ENCODE measurements at regions not wholly inside any gene's neighbourhood (a gene's known extent, or its start where the extent isn't known, plus 50 kb on each side); places are given as distances from the start of the nearest gene placed in this dataset.

GRCh38 chr5:106331415-106331814 is 1339.3 kb downstream of the EFNA5 start:
- no peaks in the 10 kb centered on the region for H3K9me3 ChIP-seq (ENCODE audit: control insufficient read depth in 3 of 3, low read length in 3 of 3)
- H3K36me3 ChIP-seq (ENCODE audit: control insufficient read depth in 3 of 3, insufficient read depth in 3 of 3, low read length in 3 of 3), result no peaks in the 10 kb centered on the region
- no peaks in the 10 kb centered on the region for H3K27me3 ChIP-seq (ENCODE audit: control insufficient read depth in 3 of 3, insufficient read depth in 3 of 3, low read length in 3 of 3)
- no peak overlapping the region for H3K27ac ChIP-seq (ENCODE audit: low read depth, low read length)
- no peak overlapping the region for H3K4me3 ChIP-seq (ENCODE audit: low read length in 3 of 3)
- H3K9ac ChIP-seq (ENCODE audit: low read depth in 1 of 3, low read length in 3 of 3), result no peak overlapping the region
- no peaks in the 10 kb centered on the region for H3K4me1 ChIP-seq (ENCODE audit: control insufficient read depth in 3 of 3, insufficient read depth in 3 of 3, low read length in 3 of 3)

GRCh38 chr5:106324356-106324755 is 1346.4 kb downstream of the EFNA5 start:
- Histone ChIP-seq H3K27ac (ENCODE audit: low read depth, low read length) (no peak overlapping the region), H3K27me3 (ENCODE audit: control insufficient read depth in 3 of 3, insufficient read depth in 3 of 3, low read length in 3 of 3) (no peaks in the 10 kb centered on the region), H3K4me3 (ENCODE audit: low read length in 3 of 3) (no peak overlapping the region), H3K9me3 (ENCODE audit: control insufficient read depth in 3 of 3, low read length in 3 of 3) (no peaks in the 10 kb centered on the region), H3K4me1 (ENCODE audit: control insufficient read depth in 3 of 3, insufficient read depth in 3 of 3, low read length in 3 of 3) (no peaks in the 10 kb centered on the region), H3K9ac (ENCODE audit: low read depth in 1 of 3, low read length in 3 of 3) (no peak overlapping the region), H3K36me3 (ENCODE audit: control insufficient read depth in 3 of 3, insufficient read depth in 3 of 3, low read length in 3 of 3) (no peaks in the 10 kb centered on the region)

DNA sequence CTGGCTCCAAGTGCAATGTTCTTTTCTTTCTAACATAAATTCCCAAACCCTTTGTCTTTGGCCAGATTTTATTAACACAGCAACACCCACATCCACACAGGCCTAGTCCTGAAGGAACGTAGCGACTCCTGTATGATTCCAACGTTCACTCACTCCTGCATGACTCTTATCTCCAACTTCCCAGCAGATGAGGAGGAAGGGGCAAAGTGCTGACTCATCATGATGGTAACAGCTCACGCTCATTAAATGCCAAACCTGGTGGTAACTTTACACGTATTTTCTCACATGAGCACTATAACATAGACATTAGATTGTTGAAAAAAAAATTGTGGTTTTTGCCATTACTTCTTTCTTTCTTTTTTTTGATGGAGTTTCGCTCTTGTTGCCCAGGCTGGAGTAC is 1349.5 kb downstream of the EFNA5 start:
- H3K27me3 ChIP-seq (ENCODE audit: control insufficient read depth in 3 of 3, insufficient read depth in 3 of 3, low read length in 3 of 3), result no peaks in the 10 kb centered on the region

GRCh38 chr5:106314221-106314824 is 1356.4 kb downstream of the EFNA5 start:
- no peaks in the 10 kb centered on the region for H3K36me3 ChIP-seq (ENCODE audit: control insufficient read depth in 3 of 3, insufficient read depth in 3 of 3, low read length in 3 of 3)
- H3K27me3 ChIP-seq (ENCODE audit: control insufficient read depth in 3 of 3, insufficient read depth in 3 of 3, low read length in 3 of 3), result no peaks in the 10 kb centered on the region
- no peak overlapping the region for H3K4me3 ChIP-seq (ENCODE audit: low read length in 3 of 3)

More for the DNA sequence above, 1349.5 kb downstream of the EFNA5 start:
- no peaks in the 10 kb centered on the region for H3K9me3 ChIP-seq (ENCODE audit: control insufficient read depth in 3 of 3, low read length in 3 of 3)
- no peaks in the 10 kb centered on the region for H3K36me3 ChIP-seq (ENCODE audit: control insufficient read depth in 3 of 3, insufficient read depth in 3 of 3, low read length in 3 of 3)
- no peak overlapping the region for H3K4me3 ChIP-seq (ENCODE audit: low read length in 3 of 3)
- no peaks in the 10 kb centered on the region for H3K4me1 ChIP-seq (ENCODE audit: control insufficient read depth in 3 of 3, insufficient read depth in 3 of 3, low read length in 3 of 3)
- H3K27ac ChIP-seq (ENCODE audit: low read depth, low read length), result no peak overlapping the region
- H3K9ac ChIP-seq (ENCODE audit: low read depth in 1 of 3, low read length in 3 of 3), result no peak overlapping the region

GRCh38 chr5:106312360-106312759 is 1358.4 kb downstream of the EFNA5 start:
- Histone ChIP-seq H3K9me3 (ENCODE audit: control insufficient read depth in 3 of 3, low read length in 3 of 3) (no peaks in the 10 kb centered on the region), H3K4me3 (ENCODE audit: low read length in 3 of 3) (no peak overlapping the region), H3K27ac (ENCODE audit: low read depth, low read length) (no peak overlapping the region), H3K36me3 (ENCODE audit: control insufficient read depth in 3 of 3, insufficient read depth in 3 of 3, low read length in 3 of 3) (no peaks in the 10 kb centered on the region), H3K27me3 (ENCODE audit: control insufficient read depth in 3 of 3, insufficient read depth in 3 of 3, low read length in 3 of 3) (no peaks in the 10 kb centered on the region), H3K9ac (ENCODE audit: low read depth in 1 of 3, low read length in 3 of 3) (no peak overlapping the region), H3K4me1 (ENCODE audit: control insufficient read depth in 3 of 3, insufficient read depth in 3 of 3, low read length in 3 of 3) (no peaks in the 10 kb centered on the region)

More at GRCh38 chr5:106314221-106314824, 1356.4 kb downstream of the EFNA5 start:
- Histone ChIP-seq H3K27ac (ENCODE audit: low read depth, low read length) (no peak overlapping the region), H3K9ac (ENCODE audit: low read depth in 1 of 3, low read length in 3 of 3) (no peak overlapping the region), H3K4me1 (ENCODE audit: control insufficient read depth in 3 of 3, insufficient read depth in 3 of 3, low read length in 3 of 3) (no peaks in the 10 kb centered on the region), H3K9me3 (ENCODE audit: control insufficient read depth in 3 of 3, low read length in 3 of 3) (no peaks in the 10 kb centered on the region)

DNA sequence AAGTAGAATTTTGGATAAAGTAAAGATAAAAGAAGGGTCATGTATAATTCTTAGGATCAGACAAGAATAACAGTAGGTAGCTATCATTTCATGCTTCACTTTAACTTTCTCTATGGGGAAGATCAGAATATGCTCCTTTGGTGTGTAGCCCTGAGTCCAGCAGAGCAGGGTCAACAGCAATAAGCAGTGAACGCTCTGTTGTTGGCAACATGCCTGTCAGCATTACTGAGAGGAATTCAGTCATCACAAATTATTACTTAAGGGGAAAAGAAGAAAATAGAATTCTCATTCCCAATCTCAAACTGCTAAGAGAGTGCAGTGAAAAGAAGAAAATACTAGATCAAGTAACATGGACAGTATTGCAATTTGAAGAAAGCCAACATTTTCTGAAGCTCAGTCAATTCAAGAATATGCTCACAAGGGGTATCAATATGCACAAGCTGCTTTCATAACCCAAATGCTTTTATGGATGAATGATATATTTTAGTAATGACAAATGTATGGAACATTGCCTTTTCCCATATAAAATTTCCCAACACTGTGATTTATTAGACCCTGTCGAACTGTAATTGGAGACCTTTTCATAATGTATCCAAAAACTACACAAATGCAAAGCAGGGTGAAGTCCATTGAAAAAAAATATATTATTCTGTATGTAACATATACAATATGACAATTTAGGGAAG is 1359.4 kb downstream of the EFNA5 start:
- H3K27me3 ChIP-seq (ENCODE audit: control insufficient read depth in 3 of 3, insufficient read depth in 3 of 3, low read length in 3 of 3), result no peaks in the 10 kb centered on the region
- H3K9me3 ChIP-seq (ENCODE audit: control insufficient read depth in 3 of 3, low read length in 3 of 3), result no peaks in the 10 kb centered on the region
- no peaks in the 10 kb centered on the region for H3K36me3 ChIP-seq (ENCODE audit: control insufficient read depth in 3 of 3, insufficient read depth in 3 of 3, low read length in 3 of 3)
- H3K4me1 ChIP-seq (ENCODE audit: control insufficient read depth in 3 of 3, insufficient read depth in 3 of 3, low read length in 3 of 3), result no peaks in the 10 kb centered on the region
- H3K9ac ChIP-seq (ENCODE audit: low read depth in 1 of 3, low read length in 3 of 3), result no peak overlapping the region
- no peak overlapping the region for H3K27ac ChIP-seq (ENCODE audit: low read depth, low read length)
- no peak overlapping the region for H3K4me3 ChIP-seq (ENCODE audit: low read length in 3 of 3)

DNA sequence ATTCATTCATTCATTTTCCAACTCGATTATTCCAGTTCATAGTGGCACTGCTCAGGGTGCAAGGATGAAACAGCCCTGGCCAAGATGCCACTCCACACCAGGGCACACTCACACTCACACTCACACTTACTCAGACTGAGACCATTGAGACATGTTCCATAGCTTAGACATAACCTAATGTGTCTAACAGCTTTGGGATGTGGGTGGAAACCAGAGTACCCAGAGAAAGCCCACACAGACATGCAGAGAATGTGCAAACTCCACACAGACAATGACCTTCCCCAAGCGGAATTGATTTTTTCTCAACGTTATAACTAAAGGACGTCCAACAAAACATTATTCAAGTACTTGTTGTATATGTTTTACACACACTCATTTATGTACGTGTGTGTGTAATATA is 1363.5 kb downstream of the EFNA5 start:
- Histone ChIP-seq H3K9me3 (ENCODE audit: control insufficient read depth in 3 of 3, low read length in 3 of 3) (no peaks in the 10 kb centered on the region), H3K4me3 (ENCODE audit: low read length in 3 of 3) (no peak overlapping the region), H3K27me3 (ENCODE audit: control insufficient read depth in 3 of 3, insufficient read depth in 3 of 3, low read length in 3 of 3) (no peaks in the 10 kb centered on the region), H3K36me3 (ENCODE audit: control insufficient read depth in 3 of 3, insufficient read depth in 3 of 3, low read length in 3 of 3) (no peaks in the 10 kb centered on the region), H3K27ac (ENCODE audit: low read depth, low read length) (no peak overlapping the region), H3K4me1 (ENCODE audit: control insufficient read depth in 3 of 3, insufficient read depth in 3 of 3, low read length in 3 of 3) (no peaks in the 10 kb centered on the region), H3K9ac (ENCODE audit: low read depth in 1 of 3, low read length in 3 of 3) (no peak overlapping the region)

GRCh38 chr5:106306313-106307028 is 1364.3 kb downstream of the EFNA5 start:
- H3K9ac ChIP-seq (ENCODE audit: low read depth in 1 of 3, low read length in 3 of 3), result no peak overlapping the region
- no peak overlapping the region for H3K27ac ChIP-seq (ENCODE audit: low read depth, low read length)
- H3K27me3 ChIP-seq (ENCODE audit: control insufficient read depth in 3 of 3, insufficient read depth in 3 of 3, low read length in 3 of 3), result no peaks in the 10 kb centered on the region
- H3K4me3 ChIP-seq (ENCODE audit: low read length in 3 of 3), result no peak overlapping the region
- no peaks in the 10 kb centered on the region for H3K9me3 ChIP-seq (ENCODE audit: control insufficient read depth in 3 of 3, low read length in 3 of 3)
- no peaks in the 10 kb centered on the region for H3K36me3 ChIP-seq (ENCODE audit: control insufficient read depth in 3 of 3, insufficient read depth in 3 of 3, low read length in 3 of 3)
- no peaks in the 10 kb centered on the region for H3K4me1 ChIP-seq (ENCODE audit: control insufficient read depth in 3 of 3, insufficient read depth in 3 of 3, low read length in 3 of 3)

- no peaks in the 10 kb centered on the region for H3K4me1 ChIP-seq (ENCODE audit: control insufficient read depth in 3 of 3, insufficient read depth in 3 of 3, low read length in 3 of 3)
- no peak overlapping the region for H3K27ac ChIP-seq (ENCODE audit: low read depth, low read length)
- H3K36me3 ChIP-seq (ENCODE audit: control insufficient read depth in 3 of 3, insufficient read depth in 3 of 3, low read length in 3 of 3), result no peaks in the 10 kb centered on the region
- no peaks in the 10 kb centered on the region for H3K9me3 ChIP-seq (ENCODE audit: control insufficient read depth in 3 of 3, low read length in 3 of 3)
- H3K4me3 ChIP-seq (ENCODE audit: low read length in 3 of 3), result no peak overlapping the region
- no peak overlapping the region for H3K9ac ChIP-seq (ENCODE audit: low read depth in 1 of 3, low read length in 3 of 3)
- H3K27me3 ChIP-seq (ENCODE audit: control insufficient read depth in 3 of 3, insufficient read depth in 3 of 3, low read length in 3 of 3), result no peaks in the 10 kb centered on the region
These were observed 1366.8 kb downstream of the EFNA5 start for GRCh38 chr5:106303911-106304310.

DNA sequence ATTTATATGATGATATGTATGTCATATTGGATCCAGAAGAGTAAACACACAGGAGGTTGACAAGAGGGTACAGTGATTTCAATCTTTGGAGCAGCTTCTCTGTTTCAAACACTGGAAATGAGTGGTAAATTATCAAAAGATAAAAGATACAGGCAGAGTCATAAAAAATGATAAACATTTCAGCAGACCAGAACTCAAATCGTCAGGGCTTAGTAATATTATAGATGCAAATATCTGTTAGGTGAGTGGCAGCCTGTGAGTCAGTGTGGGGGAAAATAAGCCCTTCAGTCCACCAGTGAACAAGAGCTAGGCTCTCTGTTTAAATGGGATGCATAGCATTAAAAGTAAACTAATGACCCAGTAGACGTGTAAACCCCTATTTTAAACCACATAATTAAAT is 1378.1 kb downstream of the EFNA5 start:
- Histone ChIP-seq H3K4me1 (ENCODE audit: control insufficient read depth in 3 of 3, insufficient read depth in 3 of 3, low read length in 3 of 3) (no peaks in the 10 kb centered on the region), H3K4me3 (ENCODE audit: low read length in 3 of 3) (no peak overlapping the region), H3K9me3 (ENCODE audit: control insufficient read depth in 3 of 3, low read length in 3 of 3) (no peaks in the 10 kb centered on the region), H3K9ac (ENCODE audit: low read depth in 1 of 3, low read length in 3 of 3) (no peak overlapping the region), H3K27ac (ENCODE audit: low read depth, low read length) (no peak overlapping the region), H3K27me3 (ENCODE audit: control insufficient read depth in 3 of 3, insufficient read depth in 3 of 3, low read length in 3 of 3) (no peaks in the 10 kb centered on the region), H3K36me3 (ENCODE audit: control insufficient read depth in 3 of 3, insufficient read depth in 3 of 3, low read length in 3 of 3) (no peaks in the 10 kb centered on the region)
